ENCODE measurements at regions not wholly inside any gene's neighbourhood (a gene's known extent, or its start where the extent isn't known, plus 50 kb on each side); places are given as distances from the start of the nearest gene placed in this dataset.
A peak's percentile ranks its signal among the peaks of the same experiment; 100 is the strongest.

DNA sequence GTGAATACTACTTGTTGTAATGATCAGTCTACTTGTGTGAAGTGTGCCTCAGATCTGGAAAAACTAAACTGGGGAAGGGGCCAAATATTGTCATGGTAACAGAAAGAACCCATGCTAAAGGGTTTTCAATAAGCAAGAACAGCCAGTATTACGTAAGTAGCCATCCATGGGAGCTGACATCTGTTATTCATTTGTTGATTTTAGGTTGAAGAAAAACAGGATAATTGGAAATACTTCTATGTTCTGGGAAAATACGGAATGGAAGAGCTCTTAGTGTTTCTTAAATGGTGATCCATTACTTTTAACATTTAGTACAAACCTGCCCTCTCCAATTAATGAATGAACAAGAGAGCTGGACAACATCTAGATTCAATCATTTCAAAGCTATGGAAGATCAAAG is 485.8 kb downstream of the NTRK2 start:
- Mint-ChIP-seq H3K4me1 (ENCODE audit: low read depth, unreplicated experiment) (no peaks in the 10 kb centered on the region), H3K9me3 (ENCODE audit: unreplicated experiment) (no peaks in the 10 kb centered on the region), H3K27me3 (ENCODE audit: unreplicated experiment) (no peaks in the 10 kb centered on the region), H3K36me3 (ENCODE audit: unreplicated experiment) (no peaks in the 10 kb centered on the region), H3K4me3 (ENCODE audit: unreplicated experiment) (no peak overlapping the region), H3K27ac (ENCODE audit: unreplicated experiment) (no peak overlapping the region)
- TF ChIP-seq, protein P1, sequence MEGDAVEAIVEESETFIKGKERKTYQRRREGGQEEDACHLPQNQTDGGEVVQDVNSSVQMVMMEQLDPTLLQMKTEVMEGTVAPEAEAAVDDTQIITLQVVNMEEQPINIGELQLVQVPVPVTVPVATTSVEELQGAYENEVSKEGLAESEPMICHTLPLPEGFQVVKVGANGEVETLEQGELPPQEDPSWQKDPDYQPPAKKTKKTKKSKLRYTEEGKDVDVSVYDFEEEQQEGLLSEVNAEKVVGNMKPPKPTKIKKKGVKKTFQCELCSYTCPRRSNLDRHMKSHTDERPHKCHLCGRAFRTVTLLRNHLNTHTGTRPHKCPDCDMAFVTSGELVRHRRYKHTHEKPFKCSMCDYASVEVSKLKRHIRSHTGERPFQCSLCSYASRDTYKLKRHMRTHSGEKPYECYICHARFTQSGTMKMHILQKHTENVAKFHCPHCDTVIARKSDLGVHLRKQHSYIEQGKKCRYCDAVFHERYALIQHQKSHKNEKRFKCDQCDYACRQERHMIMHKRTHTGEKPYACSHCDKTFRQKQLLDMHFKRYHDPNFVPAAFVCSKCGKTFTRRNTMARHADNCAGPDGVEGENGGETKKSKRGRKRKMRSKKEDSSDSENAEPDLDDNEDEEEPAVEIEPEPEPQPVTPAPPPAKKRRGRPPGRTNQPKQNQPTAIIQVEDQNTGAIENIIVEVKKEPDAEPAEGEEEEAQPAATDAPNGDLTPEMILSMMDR (IDR thresholded peaks at IDR 0.05; ENCODE audit: partially characterized antibody, unreplicated experiment): no peak
- no peak for DNase-seq

DNA sequence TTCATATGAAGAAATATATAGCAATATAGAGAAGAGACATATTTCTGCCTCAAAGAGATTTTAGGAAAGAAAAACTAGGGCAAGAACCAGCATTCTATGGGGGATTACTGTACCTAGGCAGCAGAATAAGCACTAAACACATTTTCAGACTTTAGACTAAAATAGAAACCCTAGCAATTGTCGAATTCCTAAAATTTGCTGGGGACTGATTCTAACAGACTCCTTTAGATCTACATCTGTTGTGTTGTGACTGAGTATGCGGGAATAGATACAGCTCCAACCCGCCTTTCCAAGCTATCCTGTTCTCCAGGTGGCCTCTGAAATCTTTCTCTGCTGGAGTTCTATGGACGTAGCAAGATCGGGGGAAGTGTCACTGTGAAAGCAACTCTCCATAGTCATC is 482.2 kb downstream of the NTRK2 start:
- no peaks in the 10 kb centered on the region for H3K36me3 Mint-ChIP-seq (ENCODE audit: unreplicated experiment)

DNA sequence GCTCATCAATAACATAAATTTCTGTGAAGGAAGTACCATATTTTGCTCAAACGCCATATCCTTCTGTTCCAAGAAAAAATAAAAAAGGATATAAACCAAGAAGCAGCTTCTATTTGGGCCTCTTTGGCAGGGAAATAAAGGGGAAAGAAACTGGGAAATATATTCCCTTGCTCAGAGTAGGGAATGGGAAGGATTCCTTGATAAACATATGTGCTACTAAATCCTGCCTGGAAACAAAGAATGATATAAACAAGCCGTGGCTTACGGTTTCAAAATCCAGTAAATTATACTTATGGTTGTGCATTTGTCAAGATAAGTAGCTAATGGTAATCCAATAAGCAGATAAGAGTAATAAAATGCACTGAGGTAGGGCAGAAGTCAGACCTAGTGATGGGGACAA is 481.6 kb downstream of the NTRK2 start:
- Mint-ChIP-seq H3K9me3 (ENCODE audit: unreplicated experiment) (no peaks in the 10 kb centered on the region), H3K36me3 (ENCODE audit: unreplicated experiment) (no peaks in the 10 kb centered on the region), H3K4me3 (ENCODE audit: unreplicated experiment) (no peak overlapping the region), H3K27me3 (ENCODE audit: unreplicated experiment) (no peaks in the 10 kb centered on the region), H3K4me1 (ENCODE audit: low read depth, unreplicated experiment) (no peaks in the 10 kb centered on the region), H3K27ac (ENCODE audit: unreplicated experiment) (no peak overlapping the region)
- TF ChIP-seq, protein P1 (IDR thresholded peaks at IDR 0.05; ENCODE audit: partially characterized antibody, unreplicated experiment): no peak
- no peak for DNase-seq

More for the DNA sequence above, 482.2 kb downstream of the NTRK2 start:
- Mint-ChIP-seq H3K4me1 (ENCODE audit: low read depth, unreplicated experiment) (no peaks in the 10 kb centered on the region), H3K4me3 (ENCODE audit: unreplicated experiment) (no peak overlapping the region), H3K27me3 (ENCODE audit: unreplicated experiment) (no peaks in the 10 kb centered on the region), H3K27ac (ENCODE audit: unreplicated experiment) (no peak overlapping the region), H3K9me3 (ENCODE audit: unreplicated experiment) (no peaks in the 10 kb centered on the region)
- no peak for DNase-seq
- TF ChIP-seq, protein P1 (IDR thresholded peaks at IDR 0.05; ENCODE audit: partially characterized antibody, unreplicated experiment): no peak

DNA sequence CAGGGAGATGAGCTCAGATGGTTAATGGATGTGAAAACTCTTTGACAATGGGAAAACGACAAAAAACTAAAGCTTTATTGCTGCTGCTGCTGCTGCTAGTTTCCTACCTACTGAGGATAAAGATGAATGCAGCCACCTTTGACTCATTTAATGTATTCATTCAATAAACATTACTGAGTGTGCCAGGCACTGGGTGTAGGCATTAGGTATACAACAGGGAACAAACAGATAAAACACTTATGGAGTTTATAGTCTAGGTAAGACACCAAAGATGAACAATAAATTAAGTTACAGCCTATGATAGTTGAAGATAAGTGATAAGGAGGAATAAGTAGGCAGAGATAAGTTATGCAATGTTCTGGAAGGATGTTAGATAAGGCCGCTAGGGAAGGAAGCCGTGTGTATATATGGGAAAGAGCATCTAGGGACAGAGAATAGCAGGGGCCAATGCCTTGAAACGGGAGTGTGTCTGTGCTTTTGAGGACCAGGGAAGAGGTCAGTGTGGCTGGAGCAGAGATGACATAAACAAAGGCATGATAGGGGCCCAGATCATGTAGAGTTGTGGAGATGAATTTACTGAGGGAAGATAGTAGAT is 477.6 kb downstream of the NTRK2 start:
- Mint-ChIP-seq H3K4me3 (ENCODE audit: unreplicated experiment) (no peak overlapping the region), H3K27ac (ENCODE audit: unreplicated experiment) (no peak overlapping the region), H3K27me3 (ENCODE audit: unreplicated experiment) (no peaks in the 10 kb centered on the region), H3K9me3 (ENCODE audit: unreplicated experiment) (no peaks in the 10 kb centered on the region), H3K36me3 (ENCODE audit: unreplicated experiment) (no peaks in the 10 kb centered on the region), H3K4me1 (ENCODE audit: low read depth, unreplicated experiment) (no peaks in the 10 kb centered on the region)
- TF ChIP-seq, protein P1 (IDR thresholded peaks at IDR 0.05; ENCODE audit: partially characterized antibody, unreplicated experiment): no peak
- no peak for DNase-seq

DNA sequence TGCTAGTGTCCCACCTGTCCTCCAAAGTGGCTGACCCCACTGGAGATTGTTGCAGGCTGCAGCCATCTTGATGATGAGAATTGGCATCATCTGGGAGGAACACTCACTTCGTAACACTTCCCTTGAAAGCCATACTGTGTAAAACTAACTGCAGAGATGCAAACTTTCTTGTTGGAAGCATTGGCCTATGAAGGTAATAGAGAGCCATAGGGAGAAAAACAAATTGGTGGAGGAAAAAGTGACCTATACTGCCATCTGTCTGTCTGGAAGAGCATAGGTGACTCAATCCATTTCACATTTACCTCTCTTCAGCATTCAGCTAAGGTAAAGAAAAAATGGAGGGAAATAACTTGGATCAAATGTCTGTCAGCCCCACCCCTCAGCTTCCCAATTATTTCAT is 473.4 kb downstream of the NTRK2 start:
- TF ChIP-seq, protein P1 (IDR thresholded peaks at IDR 0.05; ENCODE audit: partially characterized antibody, unreplicated experiment): peak; percentile 40
- Mint-ChIP-seq H3K4me1 (ENCODE audit: low read depth, unreplicated experiment) (no peaks in the 10 kb centered on the region), H3K27ac (ENCODE audit: unreplicated experiment) (no peak overlapping the region), H3K36me3 (ENCODE audit: unreplicated experiment) (no peaks in the 10 kb centered on the region), H3K27me3 (ENCODE audit: unreplicated experiment) (no peaks in the 10 kb centered on the region), H3K4me3 (ENCODE audit: unreplicated experiment) (no peak overlapping the region), H3K9me3 (ENCODE audit: unreplicated experiment) (no peaks in the 10 kb centered on the region)
- DNase-seq: no peak

Data from glutamatergic neuron (in vitro differentiated cells).